ENCODE measurements at regions not wholly inside any gene's neighbourhood (a gene's known extent, or its start where the extent isn't known, plus 50 kb on each side); places are given as distances from the start of the nearest gene placed in this dataset.

- no peaks in the 10 kb centered on the region for H3K27me3 ChIP-seq (ENCODE audit: control insufficient read depth in 2 of 2, insufficient read depth in 2 of 2, low read length in 2 of 2)
- no peak overlapping the region for H3K4me3 Mint-ChIP-seq
- H3K27ac Mint-ChIP-seq: no peak overlapping the region
- no peak for DNase-seq
- H2AFZ ChIP-seq (ENCODE audit: insufficient read depth, low read depth, low read length, poor library complexity, severe bottlenecking): no peak overlapping the region
- H4K20me1 ChIP-seq (ENCODE audit: insufficient read depth, low read length): no peaks in the 10 kb centered on the region
- no peaks in the 10 kb centered on the region for H3K4me1 ChIP-seq (ENCODE audit: control insufficient read depth in 1 of 2, insufficient read depth in 2 of 2, low read length in 2 of 2)
- intact Hi-C loops (cut with micrococcal nuclease): no loop called here
- H3K9me3 ChIP-seq (replicated peaks in 1 of 2; ENCODE audit: control insufficient read depth in 1 of 2, insufficient read depth in 1 of 2, low read length in 2 of 2): no peaks in the 10 kb centered on the region
- no peak overlapping the region for H3K9ac ChIP-seq (ENCODE audit: insufficient read depth, low read length, poor library complexity, severe bottlenecking)
- TF ChIP-seq, protein P1, sequence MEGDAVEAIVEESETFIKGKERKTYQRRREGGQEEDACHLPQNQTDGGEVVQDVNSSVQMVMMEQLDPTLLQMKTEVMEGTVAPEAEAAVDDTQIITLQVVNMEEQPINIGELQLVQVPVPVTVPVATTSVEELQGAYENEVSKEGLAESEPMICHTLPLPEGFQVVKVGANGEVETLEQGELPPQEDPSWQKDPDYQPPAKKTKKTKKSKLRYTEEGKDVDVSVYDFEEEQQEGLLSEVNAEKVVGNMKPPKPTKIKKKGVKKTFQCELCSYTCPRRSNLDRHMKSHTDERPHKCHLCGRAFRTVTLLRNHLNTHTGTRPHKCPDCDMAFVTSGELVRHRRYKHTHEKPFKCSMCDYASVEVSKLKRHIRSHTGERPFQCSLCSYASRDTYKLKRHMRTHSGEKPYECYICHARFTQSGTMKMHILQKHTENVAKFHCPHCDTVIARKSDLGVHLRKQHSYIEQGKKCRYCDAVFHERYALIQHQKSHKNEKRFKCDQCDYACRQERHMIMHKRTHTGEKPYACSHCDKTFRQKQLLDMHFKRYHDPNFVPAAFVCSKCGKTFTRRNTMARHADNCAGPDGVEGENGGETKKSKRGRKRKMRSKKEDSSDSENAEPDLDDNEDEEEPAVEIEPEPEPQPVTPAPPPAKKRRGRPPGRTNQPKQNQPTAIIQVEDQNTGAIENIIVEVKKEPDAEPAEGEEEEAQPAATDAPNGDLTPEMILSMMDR (IDR thresholded peaks at IDR 0.05): no peak
- H3K27me3 Mint-ChIP-seq (ENCODE audit: low read depth in 3 of 3): no peaks in the 10 kb centered on the region
- H3K4me1 Mint-ChIP-seq: peaks cover 3% of the 10 kb centered on the region
- H3K9me3 Mint-ChIP-seq: peaks cover 0 to 3% (median 0%) of the 10 kb centered on the region in 7 donors
- H3K36me3 Mint-ChIP-seq: no peaks in the 10 kb centered on the region
- no peak overlapping the region for H3K4me3 ChIP-seq (replicated peaks in 1 of 3; ENCODE audit: low read depth in 2 of 3, low read length in 3 of 3)
- no peak overlapping the region for H3K4me2 ChIP-seq (replicated peaks; ENCODE audit: extremely low read depth, low read length, poor library complexity, severe bottlenecking)
- H3K27ac ChIP-seq (ENCODE audit: low read depth in 1 of 2, low read length in 2 of 2): no peak overlapping the region
- no peaks in the 10 kb centered on the region for H3K79me2 ChIP-seq (ENCODE audit: insufficient read depth, low read length)
- no peaks in the 10 kb centered on the region for H3K36me3 ChIP-seq (replicated peaks in 1 of 2; ENCODE audit: control insufficient read depth in 1 of 2, insufficient read depth in 2 of 2, low read length in 2 of 2)
Measured at GRCh38 chr3:18715208-18715607, 290.1 kb upstream of the SATB1 start.

- H3K4me1 ChIP-seq (ENCODE audit: control insufficient read depth in 1 of 2, insufficient read depth in 2 of 2, low read length in 2 of 2): no peaks in the 10 kb centered on the region
Measured at GRCh38 chr3:18713577-18713951, 288.4 kb upstream of the SATB1 start.

More at GRCh38 chr3:18713577-18713951, 288.4 kb upstream of the SATB1 start:
- no peaks in the 10 kb centered on the region for H3K79me2 ChIP-seq (ENCODE audit: insufficient read depth, low read length)
- 100% methylated on average over 1 of the region's 2 CpGs for WGBS (ENCODE audit: insufficient coverage)
- no peaks in the 10 kb centered on the region for H3K9me3 ChIP-seq (replicated peaks in 1 of 2; ENCODE audit: control insufficient read depth in 1 of 2, insufficient read depth in 1 of 2, low read length in 2 of 2)
- H3K27me3 ChIP-seq (ENCODE audit: control insufficient read depth in 2 of 2, insufficient read depth in 2 of 2, low read length in 2 of 2): no peaks in the 10 kb centered on the region
- no peaks in the 10 kb centered on the region for H4K20me1 ChIP-seq (ENCODE audit: insufficient read depth, low read length)
- no peak for DNase-seq
- TF ChIP-seq, protein P1 (IDR thresholded peaks at IDR 0.05): no peak
- Mint-ChIP-seq H3K9me3 (peaks cover 0 to 4% (median 2%) of the 10 kb centered on the region in 7 donors), H3K27me3 (ENCODE audit: low read depth in 3 of 3) (peaks cover 0 to 2% (median 0%) of the 10 kb centered on the region in 3 donors), H3K4me3 (no peak overlapping the region), H3K36me3 (no peaks in the 10 kb centered on the region), H3K4me1 (peaks cover 3% of the 10 kb centered on the region), H3K27ac (peak overlapping the region in 1 of 7 donors; percentile 16)
- H2AFZ ChIP-seq (ENCODE audit: insufficient read depth, low read depth, low read length, poor library complexity, severe bottlenecking): no peak overlapping the region
- no peak overlapping the region for H3K9ac ChIP-seq (ENCODE audit: insufficient read depth, low read length, poor library complexity, severe bottlenecking)
- no peak overlapping the region for H3K27ac ChIP-seq (ENCODE audit: low read depth in 1 of 2, low read length in 2 of 2)
- no peak overlapping the region for H3K4me3 ChIP-seq (replicated peaks in 1 of 3; ENCODE audit: low read depth in 2 of 3, low read length in 3 of 3)
- intact Hi-C loops (cut with micrococcal nuclease): no loop called here
- H3K4me2 ChIP-seq (replicated peaks; ENCODE audit: extremely low read depth, low read length, poor library complexity, severe bottlenecking): no peak overlapping the region
- no peaks in the 10 kb centered on the region for H3K36me3 ChIP-seq (replicated peaks in 1 of 2; ENCODE audit: control insufficient read depth in 1 of 2, insufficient read depth in 2 of 2, low read length in 2 of 2)
